ACC112 (cell line): ENCODE measurements at regions not wholly inside any gene's neighbourhood (a gene's known extent, or its start where the extent isn't known, plus 50 kb on each side); places are given as distances from the start of the nearest gene placed in this dataset.

ENCODE experiments used
- H2AFZ ChIP-seq: fragments of 200-600 bp; sonication (generic); one replicate; pipeline ENCODE4 v1.6.0; 2017; ENCODE audit warnings: antibody characterized with exemption, low read length; ENCODE audit not compliant: unreplicated experiment
- H3K27ac ChIP-seq: fragments of 200-600 bp; sonication (generic); 2 replicates; pipeline ENCODE4 v1.5.1; 2014; ENCODE audit warnings: low read depth, mild to moderate bottlenecking, antibody characterized with exemption, low read length, moderate library complexity
- H3K27me3 ChIP-seq: fragments of 200-600 bp; sonication (generic); 2 replicates; pipeline ENCODE4 v1.6.1; 2014; ENCODE audit warnings: mild to moderate bottlenecking, antibody characterized with exemption, low read length, moderate library complexity, mixed read lengths; ENCODE audit not compliant: insufficient read depth
- H3K36me3 ChIP-seq: fragments of 200-600 bp; sonication (generic); 2 replicates; pipeline ENCODE4 v1.6.1; 2016; ENCODE audit warnings: mild to moderate bottlenecking, antibody characterized with exemption, low read length, moderate library complexity, mixed read lengths; ENCODE audit not compliant: insufficient read depth
- H3K4me1 ChIP-seq: fragments of 200-600 bp; sonication (generic); one replicate; pipeline ENCODE4 v1.6.1; 2016; ENCODE audit warnings: low read length, mixed read lengths; ENCODE audit not compliant: insufficient read depth, unreplicated experiment, control insufficient read depth
- H3K4me3 ChIP-seq: fragments of 200-600 bp; sonication (generic); 2 replicates; pipeline ENCODE4 v1.5.1; 2014; ENCODE audit warnings: mild to moderate bottlenecking, low read depth, low read length
- H3K79me2 ChIP-seq: fragments of 200-600 bp; sonication (generic); one replicate; pipeline ENCODE4 v1.6.0; 2016; ENCODE audit warnings: low read length; ENCODE audit not compliant: control insufficient read depth, unreplicated experiment, insufficient read depth

DNA sequence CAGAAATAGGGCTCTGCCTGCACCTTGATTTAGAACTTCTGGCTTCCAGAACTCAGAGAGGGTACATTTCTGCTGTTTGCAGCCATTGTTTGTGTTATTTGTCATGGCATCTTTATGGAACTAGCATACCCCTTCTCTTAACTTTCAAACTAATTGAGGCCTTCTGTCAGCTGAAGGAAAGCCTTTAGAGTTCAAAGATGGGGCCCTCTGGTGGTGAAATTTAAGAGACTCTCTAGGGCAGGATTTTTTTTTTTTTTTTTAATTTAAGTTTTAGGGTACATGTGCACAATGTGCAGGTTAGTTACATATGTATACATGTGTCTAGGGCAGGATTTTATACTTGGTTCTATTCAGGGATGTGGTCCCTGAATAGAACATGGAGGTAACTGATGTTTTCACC, 260.6 kb upstream of the LINC00305 start:
- Histone ChIP-seq H3K79me2 (no peaks in the 10 kb centered on the region), H3K4me3 (no peak overlapping the region), H3K27me3 (no peaks in the 10 kb centered on the region), H3K4me1 (no peaks in the 10 kb centered on the region), H2AFZ (no peak overlapping the region), H3K36me3 (no peaks in the 10 kb centered on the region), H3K27ac (no peak overlapping the region)

DNA sequence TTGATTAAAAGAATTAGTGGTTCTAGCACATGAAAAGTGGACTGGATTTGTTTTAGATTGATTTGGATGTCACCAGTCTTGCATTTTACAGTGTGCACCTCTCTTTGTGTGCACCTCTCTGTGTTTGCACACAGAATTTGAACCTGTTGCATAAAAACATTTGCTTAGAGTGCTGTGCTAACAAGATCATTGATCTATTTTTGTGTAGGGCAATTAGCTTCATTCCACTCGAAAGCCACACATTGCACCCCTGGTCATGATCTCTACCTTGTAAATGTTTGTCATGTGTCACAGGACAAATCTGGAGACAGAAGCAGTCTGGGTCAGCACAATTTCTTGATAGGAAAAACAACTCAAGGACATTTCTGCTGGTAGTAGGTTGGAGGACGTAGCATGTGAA, 258.7 kb upstream of the LINC00305 start:
- no peaks in the 10 kb centered on the region for H3K4me1 ChIP-seq
- H3K27me3 ChIP-seq: no peaks in the 10 kb centered on the region

GRCh38 chr18:64405161-64405560, 256.3 kb upstream of the LINC00305 start:
- Histone ChIP-seq H3K27me3 (no peaks in the 10 kb centered on the region), H3K36me3 (no peaks in the 10 kb centered on the region), H3K4me3 (no peak overlapping the region), H3K4me1 (no peaks in the 10 kb centered on the region), H2AFZ (no peak overlapping the region), H3K27ac (no peak overlapping the region), H3K79me2 (no peaks in the 10 kb centered on the region)

More for the DNA sequence above, 258.7 kb upstream of the LINC00305 start:
- Histone ChIP-seq H3K36me3 (no peaks in the 10 kb centered on the region), H3K79me2 (no peaks in the 10 kb centered on the region), H3K4me3 (no peak overlapping the region), H3K27ac (no peak overlapping the region), H2AFZ (no peak overlapping the region)

DNA sequence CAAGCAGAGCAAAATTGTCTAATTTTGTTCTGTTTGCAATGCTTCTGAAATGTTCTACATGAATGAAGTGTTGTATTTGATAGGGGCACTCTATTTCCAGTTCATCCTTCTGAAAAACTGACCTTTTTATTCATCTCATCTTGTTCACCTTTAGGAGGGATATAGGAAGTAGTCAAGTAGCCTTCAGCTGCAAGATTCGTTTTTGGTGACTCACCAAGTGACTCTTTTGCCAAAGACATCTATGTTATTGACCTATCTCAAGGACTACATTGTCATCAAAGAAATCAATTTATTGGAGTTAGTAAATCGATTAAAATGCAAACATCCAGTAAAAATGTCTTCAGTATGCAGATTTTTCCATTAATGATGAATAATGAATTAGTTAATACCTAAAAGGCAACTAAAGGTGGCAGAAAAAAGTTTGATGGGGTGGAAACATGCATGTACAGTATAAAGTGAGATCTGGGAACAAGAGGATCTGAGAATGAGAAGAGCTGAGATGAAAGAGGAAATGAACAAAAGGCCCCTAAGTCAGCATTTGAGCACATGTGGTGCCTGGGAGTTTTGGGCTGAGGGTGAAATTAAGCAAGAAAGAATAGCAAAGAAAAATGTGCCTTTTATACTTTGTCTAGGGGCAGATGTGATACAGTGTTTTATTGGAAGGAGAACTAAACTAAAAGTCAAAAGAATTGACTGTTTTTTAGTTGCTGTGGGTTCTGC, 255.1 kb upstream of the LINC00305 start:
- Histone ChIP-seq H2AFZ (no peak overlapping the region), H3K36me3 (no peaks in the 10 kb centered on the region), H3K27ac (no peak overlapping the region)

DNA sequence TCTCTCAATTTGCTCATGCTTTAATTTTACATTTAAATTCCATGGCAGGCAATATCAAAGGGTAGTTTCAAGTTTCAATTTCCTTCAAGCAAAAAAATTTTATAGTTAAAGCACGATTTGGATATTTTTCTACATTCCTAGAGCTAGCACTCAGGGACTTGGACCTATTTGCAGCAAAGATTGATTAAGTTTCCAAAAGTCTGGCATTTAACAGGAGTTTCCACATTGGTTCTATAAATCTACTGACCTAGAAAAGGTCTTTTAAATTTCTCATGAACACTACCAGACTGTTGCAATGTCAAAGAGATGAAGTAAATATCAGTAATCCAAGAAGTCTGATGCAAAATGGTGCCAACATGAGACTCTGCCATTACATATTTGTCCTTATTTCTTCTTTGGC, 253.7 kb upstream of the LINC00305 start:
- H2AFZ ChIP-seq: no peak overlapping the region
- H3K27me3 ChIP-seq: no peaks in the 10 kb centered on the region
- H3K4me3 ChIP-seq: no peak overlapping the region
- H3K36me3 ChIP-seq: no peaks in the 10 kb centered on the region
- no peaks in the 10 kb centered on the region for H3K79me2 ChIP-seq
- no peak overlapping the region for H3K27ac ChIP-seq
- no peaks in the 10 kb centered on the region for H3K4me1 ChIP-seq

More for the DNA sequence above, 255.1 kb upstream of the LINC00305 start:
- no peaks in the 10 kb centered on the region for H3K27me3 ChIP-seq
- no peak overlapping the region for H3K4me3 ChIP-seq
- H3K79me2 ChIP-seq: no peaks in the 10 kb centered on the region
- no peaks in the 10 kb centered on the region for H3K4me1 ChIP-seq

DNA sequence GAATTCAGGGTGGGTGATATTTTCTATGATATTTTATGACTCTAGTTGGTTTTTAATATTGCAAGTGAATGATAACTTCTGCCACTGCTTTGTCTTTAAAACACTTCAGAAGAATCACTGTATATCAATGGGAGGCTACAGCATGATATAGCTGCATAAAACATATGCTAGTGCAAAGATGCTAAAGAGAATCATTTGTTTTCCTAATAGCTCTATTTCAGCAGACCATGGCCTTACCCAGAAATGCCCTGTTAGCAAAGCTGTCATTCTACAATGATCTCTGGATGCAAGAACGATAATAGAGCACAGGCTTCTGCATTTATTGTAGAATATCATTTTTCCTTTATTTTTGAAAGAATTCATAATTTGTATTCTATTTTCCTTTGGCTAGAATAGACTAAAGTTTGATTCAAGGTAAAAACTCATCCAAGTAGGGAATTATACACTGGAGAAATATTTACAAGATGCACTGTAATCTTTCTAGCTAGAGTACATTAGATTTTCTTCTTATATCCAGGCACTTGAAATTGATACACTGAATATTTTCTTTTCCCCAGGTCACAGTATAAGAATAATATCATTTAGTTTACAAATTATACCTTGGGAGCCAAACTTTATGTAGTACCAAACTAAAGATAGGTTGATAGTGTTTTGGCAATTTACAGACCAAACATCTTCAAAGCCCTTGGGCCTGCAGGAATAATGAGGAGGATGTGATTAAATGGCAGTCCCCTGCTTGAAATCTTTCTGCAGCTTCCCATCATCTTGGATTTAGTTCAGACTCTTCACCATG, 252.6 kb upstream of the LINC00305 start:
- H3K36me3 ChIP-seq: no peaks in the 10 kb centered on the region

DNA sequence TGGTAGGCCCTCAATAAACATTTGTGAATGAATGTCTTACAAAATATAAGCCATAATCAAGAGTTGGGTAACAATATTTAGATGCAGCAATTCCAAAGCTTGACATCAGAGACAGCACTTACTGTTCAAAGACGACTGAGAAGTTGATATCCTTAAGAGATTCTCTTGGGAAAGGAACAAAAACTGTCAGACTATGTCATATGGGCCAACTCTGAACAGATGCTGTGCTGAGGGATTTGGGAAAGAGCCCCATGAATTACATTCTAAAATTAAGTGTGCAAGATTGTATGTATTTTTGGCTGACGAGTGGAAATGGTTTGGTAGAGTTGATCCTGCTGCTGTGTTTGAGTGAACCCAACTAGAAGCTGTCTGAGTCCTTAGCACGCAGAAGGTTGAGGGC, 250.7 kb upstream of the LINC00305 start:
- Histone ChIP-seq H3K4me3 (no peak overlapping the region), H3K27ac (no peak overlapping the region), H2AFZ (no peak overlapping the region), H3K4me1 (no peaks in the 10 kb centered on the region), H3K79me2 (no peaks in the 10 kb centered on the region), H3K36me3 (no peaks in the 10 kb centered on the region), H3K27me3 (no peaks in the 10 kb centered on the region)

More for the DNA sequence above, 252.6 kb upstream of the LINC00305 start:
- Histone ChIP-seq H3K4me1 (no peaks in the 10 kb centered on the region), H3K27me3 (no peaks in the 10 kb centered on the region), H3K79me2 (no peaks in the 10 kb centered on the region), H3K27ac (no peak overlapping the region), H3K4me3 (no peak overlapping the region), H2AFZ (no peak overlapping the region)

DNA sequence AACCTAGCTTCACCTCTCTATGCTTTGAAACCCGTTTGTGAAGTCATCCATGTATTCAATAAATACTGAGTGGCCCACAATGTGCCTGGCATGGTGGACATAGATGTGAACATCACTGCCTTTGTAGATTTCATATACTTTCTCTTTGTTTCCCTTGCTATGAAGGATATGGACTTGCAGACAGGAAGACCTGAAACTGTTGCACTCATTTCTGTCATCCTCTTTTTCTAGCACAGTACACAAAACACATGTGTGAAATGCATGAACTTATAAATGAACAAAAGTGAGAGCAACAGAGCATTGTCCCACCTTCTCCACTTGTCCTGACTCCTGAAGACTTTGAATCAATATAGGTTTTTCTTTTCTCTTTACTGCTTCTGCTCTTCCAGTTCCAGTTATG, 249.4 kb upstream of the LINC00305 start:
- no peak overlapping the region for H2AFZ ChIP-seq
- no peak overlapping the region for H3K4me3 ChIP-seq
- H3K4me1 ChIP-seq: no peaks in the 10 kb centered on the region
- no peaks in the 10 kb centered on the region for H3K36me3 ChIP-seq
- H3K27me3 ChIP-seq: no peaks in the 10 kb centered on the region
- H3K27ac ChIP-seq: no peak overlapping the region
- H3K79me2 ChIP-seq: no peaks in the 10 kb centered on the region

DNA sequence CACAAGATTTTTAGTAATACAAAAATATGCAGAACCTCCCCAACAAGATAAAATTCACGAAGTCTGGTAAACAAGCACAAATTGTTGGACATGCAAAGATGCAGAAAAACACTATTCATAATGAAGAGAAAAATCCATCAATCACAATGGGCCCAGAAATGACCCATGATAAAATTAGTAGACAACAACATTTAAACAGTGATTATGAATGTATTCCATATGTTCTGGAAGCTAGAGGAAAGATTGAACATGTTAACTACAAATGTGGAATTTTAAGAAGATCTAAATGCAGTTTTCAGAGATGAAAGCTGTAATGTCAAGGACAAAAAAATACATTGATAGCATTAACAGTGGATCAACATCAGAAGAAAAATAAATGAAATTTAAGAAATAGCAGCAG, 243.3 kb upstream of the LINC00305 start:
- Histone ChIP-seq H3K27me3 (no peaks in the 10 kb centered on the region), H2AFZ (no peak overlapping the region), H3K79me2 (no peaks in the 10 kb centered on the region), H3K36me3 (no peaks in the 10 kb centered on the region), H3K27ac (no peak overlapping the region), H3K4me3 (no peak overlapping the region), H3K4me1 (no peaks in the 10 kb centered on the region)

DNA sequence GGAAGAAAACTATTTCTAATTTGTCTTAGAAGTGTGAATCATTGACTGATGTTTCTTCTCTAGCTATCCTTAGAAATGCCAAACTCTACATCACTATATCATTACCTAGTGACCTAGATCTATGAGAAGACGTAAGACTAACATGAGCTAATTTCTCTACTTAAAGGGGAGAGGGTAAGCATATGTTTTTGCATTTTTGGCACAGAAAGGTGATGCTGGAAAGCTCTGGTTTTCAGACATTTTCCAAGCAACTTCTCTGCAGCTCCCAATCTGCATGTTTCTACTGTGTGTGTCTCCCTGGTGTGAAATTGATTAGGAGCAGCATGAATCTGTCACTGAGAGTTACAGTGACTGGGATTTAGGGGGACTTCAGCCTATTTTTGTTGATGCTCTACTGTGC, 235.2 kb upstream of the LINC00305 start:
- Histone ChIP-seq H3K36me3 (no peaks in the 10 kb centered on the region), H3K79me2 (no peaks in the 10 kb centered on the region), H3K4me1 (no peaks in the 10 kb centered on the region), H3K27ac (no peak overlapping the region), H3K4me3 (no peak overlapping the region), H2AFZ (no peak overlapping the region), H3K27me3 (no peaks in the 10 kb centered on the region)

GRCh38 chr18:64380117-64380516, 231.2 kb upstream of the LINC00305 start:
- H3K36me3 ChIP-seq: no peaks in the 10 kb centered on the region
- H3K4me3 ChIP-seq: no peak overlapping the region
- H3K27me3 ChIP-seq: no peaks in the 10 kb centered on the region
- no peak overlapping the region for H2AFZ ChIP-seq
- H3K4me1 ChIP-seq: no peaks in the 10 kb centered on the region
- H3K27ac ChIP-seq: no peak overlapping the region
- no peaks in the 10 kb centered on the region for H3K79me2 ChIP-seq
